ENCODE measurements at regions not wholly inside any gene's neighbourhood (a gene's known extent, or its start where the extent isn't known, plus 50 kb on each side); places are given as distances from the start of the nearest gene placed in this dataset.

- Histone ChIP-seq H3K36me3 (replicated peaks; ENCODE audit: control insufficient read depth, insufficient read depth, low read length) (no peaks in the 10 kb centered on the region), H3K4me3 (ENCODE audit: insufficient read depth, low read depth, low read length) (no peak overlapping the region), H3K27me3 (ENCODE audit: control insufficient read depth, insufficient read depth, low read length) (no peaks in the 10 kb centered on the region)
- no peak for DNase-seq
These were observed 689.4 kb downstream of the BRD1 start for GRCh38 chr22:49138250-49138790.

- Histone ChIP-seq H3K36me3 (replicated peaks; ENCODE audit: control insufficient read depth, insufficient read depth, low read length) (no peaks in the 10 kb centered on the region), H3K27me3 (ENCODE audit: control insufficient read depth, insufficient read depth, low read length) (no peaks in the 10 kb centered on the region), H3K4me3 (ENCODE audit: insufficient read depth, low read depth, low read length) (no peak overlapping the region)
- no peak for DNase-seq
These were observed 690.4 kb downstream of the BRD1 start for GRCh38 chr22:49137206-49137840.

GRCh38 chr22:49136816-49137180 lies 690.9 kb downstream of the BRD1 start:
- H3K36me3 ChIP-seq (replicated peaks; ENCODE audit: control insufficient read depth, insufficient read depth, low read length): no peaks in the 10 kb centered on the region
- DNase-seq: peak; percentile 24

DNA sequence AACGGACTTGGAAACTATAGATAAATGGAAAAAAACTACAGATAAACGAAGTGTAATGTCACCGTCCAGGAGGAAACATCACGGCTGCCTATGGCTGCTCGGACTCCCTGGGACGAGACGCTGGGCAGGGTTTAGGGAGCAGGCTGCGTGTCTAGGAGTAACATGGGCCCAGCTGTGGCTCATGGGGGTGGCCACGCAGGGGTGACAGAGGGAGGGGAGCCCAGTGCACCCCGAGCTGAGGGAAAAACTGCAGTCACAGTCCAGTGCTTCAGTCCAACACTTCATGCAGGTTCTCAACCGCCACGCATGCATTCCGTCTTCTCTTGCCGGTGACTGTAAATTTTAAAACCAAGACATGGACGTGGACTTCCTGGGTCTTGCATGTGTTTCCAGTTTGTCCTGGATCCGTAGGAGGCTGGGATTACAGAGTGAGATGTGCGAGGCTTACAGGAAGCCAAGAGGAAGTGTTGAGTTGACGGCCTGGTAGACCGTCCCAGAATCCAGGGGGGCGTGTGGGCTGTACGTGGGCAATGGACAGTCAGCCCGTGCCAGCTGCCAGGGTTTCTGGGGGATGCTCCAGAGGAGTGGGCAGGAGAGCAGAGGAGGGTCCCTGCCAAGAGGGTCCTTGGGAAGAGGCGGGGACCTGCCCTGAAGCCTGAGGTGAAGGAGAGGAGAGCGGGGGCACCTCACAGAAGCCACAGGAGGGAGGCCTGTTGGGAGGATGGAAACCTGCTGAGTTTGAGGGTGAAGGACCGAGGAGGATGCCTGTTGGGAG lies 691.4 kb downstream of the BRD1 start:
- DNase-seq: peak; percentile 30
- no peaks in the 10 kb centered on the region for H3K36me3 ChIP-seq (replicated peaks; ENCODE audit: control insufficient read depth, insufficient read depth, low read length)
- H3K4me3 ChIP-seq (ENCODE audit: insufficient read depth, low read depth, low read length): no peak overlapping the region
- H3K27me3 ChIP-seq (ENCODE audit: control insufficient read depth, insufficient read depth, low read length): no peaks in the 10 kb centered on the region

More at GRCh38 chr22:49136816-49137180, 690.9 kb downstream of the BRD1 start:
- no peaks in the 10 kb centered on the region for H3K27me3 ChIP-seq (ENCODE audit: control insufficient read depth, insufficient read depth, low read length)
- no peak overlapping the region for H3K4me3 ChIP-seq (ENCODE audit: insufficient read depth, low read depth, low read length)

GRCh38 chr22:49134076-49134475 lies 693.6 kb downstream of the BRD1 start:
- Histone ChIP-seq H3K36me3 (replicated peaks; ENCODE audit: control insufficient read depth, insufficient read depth, low read length) (no peaks in the 10 kb centered on the region), H3K27me3 (ENCODE audit: control insufficient read depth, insufficient read depth, low read length) (no peaks in the 10 kb centered on the region), H3K4me3 (ENCODE audit: insufficient read depth, low read depth, low read length) (no peak overlapping the region)
- DNase-seq: peak; percentile 10

DNA sequence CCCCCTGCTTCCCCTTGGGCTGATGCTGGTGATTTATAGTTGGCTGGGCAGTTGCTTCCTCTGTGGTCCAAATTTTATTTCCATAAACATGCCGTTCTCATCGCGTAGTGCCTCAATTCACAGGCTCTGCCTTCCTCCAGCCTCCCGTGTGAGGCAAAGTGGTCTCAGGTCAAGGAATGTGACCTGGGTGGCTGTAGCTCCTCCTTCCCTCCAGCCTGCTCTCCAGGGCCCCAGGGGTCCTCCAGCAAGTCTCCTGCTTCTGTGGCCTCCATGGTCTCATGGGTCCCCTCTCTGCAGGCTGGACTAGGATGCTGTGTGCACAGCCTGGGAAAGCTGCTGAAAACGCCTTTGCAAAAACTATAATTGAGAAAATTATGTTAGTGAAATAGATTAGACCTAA lies 694.1 kb downstream of the BRD1 start:
- no peak overlapping the region for H3K4me3 ChIP-seq (ENCODE audit: insufficient read depth, low read depth, low read length)

DNA sequence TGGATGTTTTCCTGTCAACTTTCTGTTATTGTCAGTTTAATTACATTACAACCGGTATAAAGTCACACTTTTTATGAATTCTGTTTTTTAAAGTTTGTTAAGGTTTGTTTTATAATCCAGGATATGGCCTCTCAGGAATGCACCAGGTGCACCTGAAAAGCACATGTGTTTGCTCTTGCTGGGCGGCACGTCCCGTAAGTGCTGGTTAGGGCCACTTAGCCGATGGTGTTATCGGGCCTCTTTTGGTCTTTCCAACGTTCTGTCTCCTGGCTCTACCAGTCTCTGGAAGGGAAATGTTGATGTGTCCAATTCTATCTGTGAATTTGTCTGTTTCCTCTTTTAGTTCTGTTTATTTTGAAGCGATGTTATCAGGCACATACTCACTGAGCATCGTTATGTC lies 695.7 kb downstream of the BRD1 start:
- no peak overlapping the region for H3K4me3 ChIP-seq (ENCODE audit: insufficient read depth, low read depth, low read length)
- no peaks in the 10 kb centered on the region for H3K36me3 ChIP-seq (replicated peaks; ENCODE audit: control insufficient read depth, insufficient read depth, low read length)
- no peaks in the 10 kb centered on the region for H3K27me3 ChIP-seq (ENCODE audit: control insufficient read depth, insufficient read depth, low read length)
- DNase-seq: peak; percentile 16

More for the DNA sequence above, 694.1 kb downstream of the BRD1 start:
- Histone ChIP-seq H3K27me3 (ENCODE audit: control insufficient read depth, insufficient read depth, low read length) (no peaks in the 10 kb centered on the region), H3K36me3 (replicated peaks; ENCODE audit: control insufficient read depth, insufficient read depth, low read length) (no peaks in the 10 kb centered on the region)
- DNase-seq: peak; percentile 52

- H3K4me3 ChIP-seq (ENCODE audit: insufficient read depth, low read depth, low read length): no peak overlapping the region
- DNase-seq: no peak
- H3K27me3 ChIP-seq (ENCODE audit: control insufficient read depth, insufficient read depth, low read length): no peaks in the 10 kb centered on the region
- no peaks in the 10 kb centered on the region for H3K36me3 ChIP-seq (replicated peaks; ENCODE audit: control insufficient read depth, insufficient read depth, low read length)
These were observed 697.9 kb downstream of the BRD1 start for GRCh38 chr22:49129736-49130135.

DNA sequence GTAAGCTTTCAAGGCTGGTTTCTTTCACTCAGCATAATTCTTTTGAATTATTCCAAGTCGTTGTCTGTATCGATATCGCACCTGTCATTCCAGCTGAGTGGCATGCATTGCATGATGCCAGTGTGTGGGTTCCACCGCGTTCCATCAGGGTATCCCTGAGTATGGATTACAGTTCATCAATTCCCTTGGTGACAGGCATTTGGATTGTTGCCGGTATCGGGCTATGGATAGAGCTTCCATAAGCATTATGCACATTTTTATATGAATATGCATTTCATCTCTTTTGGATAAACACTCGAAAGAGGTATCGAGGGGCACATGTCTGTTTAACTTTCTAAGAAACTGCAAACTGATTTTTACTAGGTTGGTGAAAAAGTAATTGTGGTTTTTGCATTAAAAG lies 698.8 kb downstream of the BRD1 start:
- H3K36me3 ChIP-seq (replicated peaks; ENCODE audit: control insufficient read depth, insufficient read depth, low read length): no peaks in the 10 kb centered on the region
- no peak for DNase-seq
- no peaks in the 10 kb centered on the region for H3K27me3 ChIP-seq (ENCODE audit: control insufficient read depth, insufficient read depth, low read length)
- no peak overlapping the region for H3K4me3 ChIP-seq (ENCODE audit: insufficient read depth, low read depth, low read length)

DNA sequence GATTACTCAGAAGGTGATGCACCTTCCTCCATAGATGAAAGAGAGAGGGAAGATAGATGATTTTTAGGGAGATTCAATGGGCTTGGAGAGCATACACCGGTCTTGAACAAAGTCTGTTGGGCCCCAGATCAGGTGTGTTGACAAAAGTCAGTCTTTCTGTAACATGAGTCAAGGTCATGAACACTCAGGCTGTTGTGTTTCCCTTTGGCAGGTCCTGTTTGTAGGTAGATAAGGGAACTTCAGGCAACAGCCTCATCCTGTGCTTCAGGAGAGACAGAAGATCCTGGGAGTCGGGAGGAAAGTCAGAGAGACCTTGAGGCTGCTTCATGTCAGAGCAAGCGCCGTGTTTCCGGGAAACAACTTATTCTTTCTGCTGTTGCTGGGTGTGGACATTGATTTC lies 703.1 kb downstream of the BRD1 start:
- DNase-seq: peak; percentile 20
- Histone ChIP-seq H3K4me3 (ENCODE audit: insufficient read depth, low read depth, low read length) (no peak overlapping the region), H3K36me3 (replicated peaks; ENCODE audit: control insufficient read depth, insufficient read depth, low read length) (no peaks in the 10 kb centered on the region), H3K27me3 (ENCODE audit: control insufficient read depth, insufficient read depth, low read length) (no peaks in the 10 kb centered on the region)

DNA sequence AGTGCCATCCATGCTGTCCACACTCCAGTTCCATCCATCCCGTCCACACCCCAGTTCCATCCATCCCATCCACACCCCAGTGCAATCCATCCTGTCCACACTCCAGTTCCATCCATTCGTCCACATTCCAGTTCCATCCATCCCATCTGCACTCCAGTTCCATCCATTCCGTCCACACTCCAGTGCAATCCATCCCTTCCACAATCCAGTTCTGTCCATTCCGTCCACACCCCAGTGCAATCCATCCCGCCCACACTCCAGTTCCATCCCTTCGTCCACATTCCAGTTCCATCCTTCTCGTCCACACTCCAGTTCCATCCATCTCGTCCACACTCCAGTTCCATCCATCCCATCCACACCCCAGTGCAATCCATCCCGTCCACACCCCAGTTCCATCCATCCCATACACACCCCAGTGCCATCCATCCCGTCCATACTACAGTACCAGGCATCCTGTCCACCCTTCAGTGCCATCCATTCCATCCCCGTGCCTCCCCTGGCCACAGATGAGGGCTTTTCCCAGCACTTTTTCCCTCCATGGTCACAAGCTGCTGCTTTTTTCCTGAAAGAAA lies 704.0 kb downstream of the BRD1 start:
- Histone ChIP-seq H3K27me3 (ENCODE audit: control insufficient read depth, insufficient read depth, low read length) (no peaks in the 10 kb centered on the region), H3K4me3 (ENCODE audit: insufficient read depth, low read depth, low read length) (no peak overlapping the region), H3K36me3 (replicated peaks; ENCODE audit: control insufficient read depth, insufficient read depth, low read length) (no peaks in the 10 kb centered on the region)
- no peak for DNase-seq

GRCh38 chr22:49119551-49119952 lies 708.1 kb downstream of the BRD1 start:
- peak; percentile 68 for DNase-seq
- Histone ChIP-seq H3K27me3 (ENCODE audit: control insufficient read depth, insufficient read depth, low read length) (no peaks in the 10 kb centered on the region), H3K4me3 (ENCODE audit: insufficient read depth, low read depth, low read length) (no peak overlapping the region), H3K36me3 (replicated peaks; ENCODE audit: control insufficient read depth, insufficient read depth, low read length) (no peaks in the 10 kb centered on the region)

GRCh38 chr22:49118065-49118464 lies 709.6 kb downstream of the BRD1 start:
- Histone ChIP-seq H3K27me3 (ENCODE audit: control insufficient read depth, insufficient read depth, low read length) (no peaks in the 10 kb centered on the region), H3K36me3 (replicated peaks; ENCODE audit: control insufficient read depth, insufficient read depth, low read length) (no peaks in the 10 kb centered on the region), H3K4me3 (ENCODE audit: insufficient read depth, low read depth, low read length) (no peak overlapping the region)
- DNase-seq: peak; percentile 14

DNA sequence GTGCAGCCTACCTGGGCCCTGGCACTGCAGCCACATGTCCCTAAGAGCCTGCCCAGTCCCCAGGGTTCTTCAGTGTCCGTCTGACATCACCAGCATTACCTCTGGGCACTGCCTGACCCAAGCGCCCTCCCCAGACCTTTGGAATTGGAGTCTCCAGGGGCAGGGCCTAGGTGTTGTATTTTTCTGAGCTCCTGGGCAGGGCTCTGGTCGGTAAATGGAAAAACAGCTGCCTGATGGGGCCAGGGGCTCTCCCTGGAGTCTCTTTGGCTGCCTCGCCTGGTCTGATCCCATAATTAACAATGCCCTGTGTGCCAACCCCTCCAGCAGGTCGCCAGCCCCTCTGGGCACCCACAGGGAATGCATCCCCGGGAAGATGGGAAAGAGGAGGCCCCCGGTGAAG lies 710.2 kb downstream of the BRD1 start:
- peak; percentile 26 for DNase-seq
- no peaks in the 10 kb centered on the region for H3K27me3 ChIP-seq (ENCODE audit: control insufficient read depth, insufficient read depth, low read length)
- H3K36me3 ChIP-seq (replicated peaks; ENCODE audit: control insufficient read depth, insufficient read depth, low read length): no peaks in the 10 kb centered on the region
- H3K4me3 ChIP-seq (ENCODE audit: insufficient read depth, low read depth, low read length): no peak overlapping the region

Measured in H7 (cell line).